Posterior cingulate gyrus (tissue), 11 donors: ENCODE measurements at regions not wholly inside any gene's neighbourhood (a gene's known extent, or its start where the extent isn't known, plus 50 kb on each side); places are given as distances from the start of the nearest gene placed in this dataset.
"Not testable (repeated sequence)": the region's sequence is repeated elsewhere in the genome, so short reads cannot be mapped to it uniquely, and the experiment has no call there.

Experiments used
- DNase-seq, 10 donors: peaks; one replicate each; pipeline versions ENCODE4 v3.0.0 to v3.0.0-alpha.2; 2020 to 2021; ENCODE audit warnings: mixed read lengths in 3 of 10
- intact Hi-C: fragments of 100-400 bp; cut with DNase I; formaldehyde crosslinking; loops from one replicate; pipeline ENCODE4 v1.15.1; 2023

DNA sequence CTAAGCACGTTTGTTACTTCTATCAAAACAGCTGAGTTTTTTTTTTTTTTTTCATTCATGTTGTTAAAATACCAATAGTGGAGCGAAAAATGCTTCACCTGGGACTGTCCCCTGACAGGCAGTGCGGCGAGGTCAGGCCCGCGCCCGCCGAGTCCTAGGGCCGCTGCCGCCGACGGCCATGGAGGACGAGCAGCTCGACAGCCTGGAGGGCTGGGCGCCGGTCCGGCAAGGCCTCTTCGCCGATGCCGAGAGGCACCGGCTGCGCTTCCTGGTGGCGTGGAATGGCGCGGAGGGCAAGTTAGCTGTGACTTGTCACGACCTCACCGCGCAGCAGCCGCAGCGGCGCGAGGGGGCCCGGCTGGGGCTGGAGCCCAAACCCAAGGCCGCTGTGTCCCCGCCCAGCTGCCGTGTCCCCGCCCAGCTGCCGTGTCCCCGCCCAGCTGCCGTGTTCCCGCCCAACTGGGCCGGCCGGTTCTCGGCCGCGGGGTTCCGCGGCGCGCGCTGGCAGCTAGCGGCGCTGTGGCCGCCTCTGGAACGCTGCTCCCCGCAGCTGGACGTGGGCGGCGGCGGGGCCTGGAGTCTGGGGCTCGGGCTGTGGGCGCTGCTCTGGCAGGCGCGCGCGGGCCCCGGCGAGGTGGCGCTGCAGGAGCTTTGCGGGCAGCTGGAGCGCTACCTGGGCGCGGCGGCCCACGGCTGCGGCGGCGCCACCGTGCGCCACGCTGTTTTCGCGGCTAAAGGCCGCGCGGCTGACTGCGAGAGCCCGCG, 56.7 kb upstream of the GOLGA8R start:
- DNase-seq = peak in 9 of 10 donors; percentile 16 to 94 (median 71)
- intact Hi-C loops = not testable (repeated sequence)

- DNase-seq, intact Hi-C loops: not testable (repeated sequence)
These were observed 57.3 kb upstream of the GOLGA8R start for GRCh38 chr15:30471366-30471749.

GRCh38 chr15:30471817-30472551, 57.9 kb upstream of the GOLGA8R start:
- intact Hi-C loops = not testable (repeated sequence)

DNA sequence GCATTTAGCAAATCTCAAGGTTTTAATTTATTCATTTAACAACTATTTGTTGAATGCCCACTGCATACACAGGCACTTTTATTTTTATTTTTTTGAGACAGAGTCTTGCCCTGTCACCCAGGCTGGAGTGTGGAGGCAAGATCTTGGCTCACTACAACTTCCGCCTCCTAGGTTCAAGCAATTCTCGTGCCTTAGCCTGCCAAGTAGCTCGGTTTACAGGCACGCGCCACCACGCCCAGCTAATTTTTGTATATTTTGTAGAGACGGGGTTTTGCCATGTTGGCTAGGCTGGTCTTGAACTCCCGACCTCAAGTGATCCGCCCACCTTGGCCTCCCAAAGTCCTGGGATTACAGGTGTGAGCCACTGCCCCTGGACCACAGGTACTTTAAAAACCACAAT, 67.0 kb upstream of the GOLGA8Q start:
- intact Hi-C loops = not testable (repeated sequence)
- DNase-seq = peak in 2 of 10 donors; percentile 30 to 33

More at GRCh38 chr15:30471817-30472551, 57.9 kb upstream of the GOLGA8R start:
- not testable (repeated sequence) for DNase-seq

DNA sequence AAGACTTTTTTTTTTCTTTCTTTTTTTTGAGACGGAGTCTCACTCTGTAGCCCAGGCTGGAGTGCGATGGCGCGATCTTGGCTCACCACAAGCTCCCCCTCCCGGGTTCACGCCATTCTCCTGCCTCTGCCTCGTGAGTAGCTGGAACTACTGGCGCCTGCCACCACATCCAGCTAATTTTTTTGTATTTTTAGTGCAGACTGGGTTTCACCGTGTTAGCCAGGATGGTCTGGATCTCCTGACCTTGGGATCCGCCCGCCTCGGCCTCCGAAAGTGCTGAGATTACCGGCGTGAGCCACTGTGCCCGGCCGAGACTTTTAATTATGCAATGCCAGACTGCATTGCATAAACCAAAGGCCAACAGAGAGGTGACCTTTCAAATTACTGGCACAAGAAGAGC, 62.6 kb upstream of the GOLGA8Q start:
- peak in 3 of 10 donors; percentile 58 to 70 (median 61) for DNase-seq
- intact Hi-C loops = not testable (repeated sequence)

DNA sequence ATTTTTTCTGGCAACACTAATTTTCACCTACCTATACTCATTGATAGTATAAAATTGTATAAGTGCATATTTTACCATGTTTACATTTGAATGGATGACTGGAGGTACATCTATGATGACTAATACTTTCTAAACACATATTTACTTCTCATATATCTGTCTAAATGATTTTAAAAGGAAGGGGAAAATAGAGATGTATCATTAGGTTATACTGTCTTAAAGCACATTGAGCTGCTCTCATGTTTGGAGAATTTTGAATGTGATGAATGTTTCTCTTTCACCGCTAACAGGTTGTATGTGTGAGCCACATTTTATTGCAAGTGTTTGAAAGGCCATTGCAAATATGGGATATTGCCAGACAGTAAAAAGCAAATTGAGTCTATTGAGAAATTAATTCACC, 61.5 kb upstream of the GOLGA8Q start:
- DNase-seq, intact Hi-C loops: not testable (repeated sequence)

- DNase-seq, intact Hi-C loops: not testable (repeated sequence)
These were observed 57.9 kb upstream of the GOLGA8Q start for GRCh38 chr15:30493947-30494346.

DNA sequence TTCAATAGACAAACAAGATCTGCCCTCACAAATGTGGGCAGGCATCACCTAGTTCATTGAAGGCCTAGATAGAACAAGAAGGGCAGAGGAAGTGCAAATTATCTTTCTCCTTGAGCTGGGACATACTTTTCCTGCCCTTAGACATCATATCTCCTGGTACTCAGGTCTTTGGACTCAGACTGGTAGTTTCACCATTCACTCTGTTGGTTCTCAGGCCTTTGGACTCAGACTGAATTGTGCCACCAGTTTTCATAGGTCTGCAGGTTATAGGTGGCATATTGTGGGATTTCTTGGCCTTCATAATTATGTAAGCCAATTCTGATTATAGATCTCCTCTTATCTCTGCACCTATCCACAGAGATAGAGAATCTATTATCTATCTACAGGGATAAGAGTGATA, 54.6 kb upstream of the GOLGA8Q start:
- intact Hi-C loops, DNase-seq: not testable (repeated sequence)

DNA sequence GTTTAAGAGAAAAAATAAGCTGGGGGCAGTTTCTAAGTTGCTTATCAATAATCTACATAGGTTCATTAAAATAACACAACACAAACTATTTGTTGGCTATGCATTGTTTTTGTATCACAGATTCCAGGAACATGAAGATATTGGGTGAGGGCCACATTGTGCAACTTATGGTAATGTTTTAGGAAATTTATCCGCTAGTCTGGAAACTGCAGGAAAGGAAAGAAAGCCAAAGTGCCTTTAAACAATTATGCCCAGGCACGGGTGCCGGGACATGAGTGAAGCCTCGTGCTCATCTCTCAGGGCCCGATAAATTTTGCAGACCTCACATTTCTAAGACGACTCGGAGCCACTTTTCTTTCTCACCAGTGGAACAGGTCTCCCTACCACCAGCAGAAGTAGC, 52.6 kb upstream of the GOLGA8Q start:
- DNase-seq = not testable (repeated sequence)

DNA sequence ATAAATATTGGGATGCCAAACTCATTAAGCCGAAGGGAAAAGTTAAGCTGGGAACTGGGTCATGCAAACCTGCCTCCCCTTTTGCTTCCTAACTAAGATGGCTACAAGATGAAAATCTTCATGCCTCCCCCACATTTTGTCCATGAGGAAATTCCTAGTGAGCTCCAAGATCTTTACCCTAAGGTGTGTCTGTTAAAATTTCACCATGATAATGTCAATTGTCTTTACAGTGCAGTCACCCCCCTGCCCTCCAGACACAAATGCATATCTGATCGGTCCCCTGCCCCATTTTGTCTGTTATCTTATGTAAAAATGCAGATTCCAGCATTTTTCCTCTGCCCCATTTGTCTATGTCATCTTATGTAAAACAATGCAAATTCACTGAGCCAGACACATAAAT, 51.3 kb upstream of the GOLGA8Q start:
- intact Hi-C loops, DNase-seq: not testable (repeated sequence)

More for the DNA sequence above, 52.6 kb upstream of the GOLGA8Q start:
- intact Hi-C loops = not testable (repeated sequence)
